Adrenal gland (tissue), 9 donors: ENCODE measurements at regions not wholly inside any gene's neighbourhood (a gene's known extent, or its start where the extent isn't known, plus 50 kb on each side); places are given as distances from the start of the nearest gene placed in this dataset.

Source experiments
- DNase-seq, 7 donors: peaks; one replicate each; pipeline ENCODE4 v3.0.0-alpha.2; 2019 to 2020
- H3K27ac ChIP-seq, 5 donors: fragments of 200-600 bp; sonication (generic) in 4 of 5; 1 replicate in 3 of 5; 2 replicates in 2 of 5; pipeline versions ENCODE4 v1.5.1 to v1.8.0; 2016 to 2020; ENCODE audit warnings: mild to moderate bottlenecking in 1 of 5
- H3K27me3 ChIP-seq: fragments of 200-600 bp; 2 replicates; pipeline ENCODE4 v1.8.0; 2021
- H3K36me3 ChIP-seq, 2 donors: fragments of 200-600 bp; replicated peaks in 1 of 2; 1 replicate in 1 of 2; 2 replicates in 1 of 2; pipeline versions ENCODE4 v1.5.1 to v1.8.0; 2018 to 2022
- H3K4me1 ChIP-seq, 2 donors: fragments of 200-600 bp; replicated peaks in 1 of 2; 1 replicate in 1 of 2; 2 replicates in 1 of 2; pipeline versions ENCODE4 v1.5.1 to v1.8.0; 2018 to 2021
- H3K4me3 ChIP-seq, 4 donors: fragments of 200-600 bp; sonication (generic) in 3 of 4; one replicate each; pipeline ENCODE4 v1.5.1; 2016 to 2018
- H3K9me3 ChIP-seq, 3 donors: fragments of 200-600 bp; sonication (generic) in 1 of 3; replicated peaks in 1 of 3; 1 replicate in 2 of 3; 2 replicates in 1 of 3; pipeline versions ENCODE4 v1.5.1 to v1.8.0; 2016 to 2021
- POLR2A ChIP-seq, 2 donors: fragments of 450-650 bp; IDR thresholded peaks; one replicate each; pipeline ENCODE4 v1.6.1; 2017; ENCODE audit warnings: antibody characterized with exemption in 2 of 2, mild to moderate bottlenecking in 2 of 2, moderate library complexity in 1 of 2
- WGBS, 4 donors: extraction: QIAGEN DNeasy Blood & Tissue Kit in 2 of 4; methylation state at CpG; one replicate each; pipeline versions ENCODE4 v1.1.5 to v1.1.7; 2013 to 2017; 5-methylcytosine and 5-hydroxymethylcytosine counted together
- intact Hi-C, 2 donors: fragments of 100-400 bp; cut with DNase I; formaldehyde crosslinking; loops; one replicate each; pipeline versions ENCODE4 v1.14.1 to v1.15.0; 2022 to 2023
- TF ChIP-seq, protein P1 (sequence below), 6 experiments: fragments of 450-650 bp in 4 of 6; fragments of 200-600 bp in 2 of 6; sonication (generic) in 1 of 6; IDR thresholded peaks; 1 replicate in 5 of 6; 2 replicates in 1 of 6; pipeline versions ENCODE4 v1.5.1 to v1.8.0; 2016 to 2021; ENCODE audit warnings: antibody characterized with exemption in 6 of 6, mild to moderate bottlenecking in 2 of 6, moderate library complexity in 1 of 6
- donor health status: healthy with polysubstance abuse.
- donor health status: Bipolar disorder and iron deficiency.
- donor health status: DM: yes; HTN: yes; CAD: no.
- donor health status: DM: no; HTN: no; CAD: no.
- donor health status: DM: no; HTN: no; CAD: no.

GRCh38 chr1:224505454-224506093 is 71.0 kb upstream of the WDR26 start:
- H3K4me1 ChIP-seq, result peaks cover 10 to 20% of the 10 kb centered on the region in 2 donors
- intact Hi-C loops, result no loop called here
- no peak overlapping the region for H3K4me3 ChIP-seq
- no peak for DNase-seq
- WGBS, 4 donors, result 80 to 86% (median 83%) methylated on average over 3 of the region's 3 CpGs
- no peaks in the 10 kb centered on the region for H3K36me3 ChIP-seq
- no peaks in the 10 kb centered on the region for H3K27me3 ChIP-seq
- TF ChIP-seq POLR2A (IDR thresholded peaks at IDR 0.05), result no peak
- TF ChIP-seq, protein P1, sequence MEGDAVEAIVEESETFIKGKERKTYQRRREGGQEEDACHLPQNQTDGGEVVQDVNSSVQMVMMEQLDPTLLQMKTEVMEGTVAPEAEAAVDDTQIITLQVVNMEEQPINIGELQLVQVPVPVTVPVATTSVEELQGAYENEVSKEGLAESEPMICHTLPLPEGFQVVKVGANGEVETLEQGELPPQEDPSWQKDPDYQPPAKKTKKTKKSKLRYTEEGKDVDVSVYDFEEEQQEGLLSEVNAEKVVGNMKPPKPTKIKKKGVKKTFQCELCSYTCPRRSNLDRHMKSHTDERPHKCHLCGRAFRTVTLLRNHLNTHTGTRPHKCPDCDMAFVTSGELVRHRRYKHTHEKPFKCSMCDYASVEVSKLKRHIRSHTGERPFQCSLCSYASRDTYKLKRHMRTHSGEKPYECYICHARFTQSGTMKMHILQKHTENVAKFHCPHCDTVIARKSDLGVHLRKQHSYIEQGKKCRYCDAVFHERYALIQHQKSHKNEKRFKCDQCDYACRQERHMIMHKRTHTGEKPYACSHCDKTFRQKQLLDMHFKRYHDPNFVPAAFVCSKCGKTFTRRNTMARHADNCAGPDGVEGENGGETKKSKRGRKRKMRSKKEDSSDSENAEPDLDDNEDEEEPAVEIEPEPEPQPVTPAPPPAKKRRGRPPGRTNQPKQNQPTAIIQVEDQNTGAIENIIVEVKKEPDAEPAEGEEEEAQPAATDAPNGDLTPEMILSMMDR (IDR thresholded peaks at IDR 0.05), result no peak
- no peaks in the 10 kb centered on the region for H3K9me3 ChIP-seq
- no peak overlapping the region for H3K27ac ChIP-seq

DNA sequence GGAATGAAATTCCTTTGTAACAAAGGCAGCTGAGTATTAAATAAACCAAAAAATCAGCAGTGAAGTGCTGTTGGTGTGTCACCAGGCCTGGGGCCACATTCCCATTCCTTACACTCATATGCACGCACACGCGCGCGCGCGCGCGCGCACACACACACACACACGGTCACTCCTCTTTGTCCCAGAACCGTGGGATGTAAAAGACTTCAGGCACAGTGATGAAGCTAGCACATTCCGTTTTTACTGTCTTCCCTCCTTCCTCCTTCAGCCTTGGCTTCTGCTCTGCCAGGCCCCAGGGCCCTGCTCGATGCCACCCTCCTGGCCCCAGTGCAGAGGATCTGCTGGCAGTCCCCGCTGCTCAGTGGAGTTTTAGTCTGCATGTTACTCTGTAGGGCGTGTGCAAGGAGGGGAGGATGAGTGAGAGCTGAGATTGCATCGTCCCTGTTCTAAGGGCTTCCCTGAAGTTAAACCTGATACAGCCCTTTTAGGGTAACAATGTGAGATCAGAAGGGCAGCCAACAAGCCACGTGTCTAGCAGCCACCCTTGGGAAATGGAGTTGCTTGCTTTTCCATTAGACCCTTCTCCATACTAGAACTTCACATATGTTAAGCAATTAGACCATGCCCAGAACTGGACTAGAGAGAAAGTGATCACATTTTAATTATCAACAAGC is 71.7 kb upstream of the WDR26 start:
- intact Hi-C loops, result no loop called here
- peaks cover 10 to 20% of the 10 kb centered on the region in 2 donors for H3K4me1 ChIP-seq

GRCh38 chr1:224507771-224508523 is 73.3 kb upstream of the WDR26 start:
- no peak overlapping the region for H3K4me3 ChIP-seq
- H3K4me1 ChIP-seq, result peaks cover 10 to 12% of the 10 kb centered on the region in 2 donors
- no peak for DNase-seq
- H3K9me3 ChIP-seq, result no peaks in the 10 kb centered on the region
- intact Hi-C loops, result no loop called here
- H3K27ac ChIP-seq, result no peak overlapping the region
- TF ChIP-seq POLR2A (IDR thresholded peaks at IDR 0.05), result no peak
- TF ChIP-seq, protein P1 (IDR thresholded peaks at IDR 0.05), result no peak
- no peaks in the 10 kb centered on the region for H3K36me3 ChIP-seq
- no peaks in the 10 kb centered on the region for H3K27me3 ChIP-seq
- WGBS, 4 donors, result 52 to 80% (median 75%) methylated on average over 2 of the region's 2 CpGs

More for the DNA sequence above, 71.7 kb upstream of the WDR26 start:
- Histone ChIP-seq H3K9me3 (no peaks in the 10 kb centered on the region), H3K36me3 (no peaks in the 10 kb centered on the region), H3K27me3 (no peaks in the 10 kb centered on the region), H3K27ac (no peak overlapping the region), H3K4me3 (no peak overlapping the region)
- 81 to 83% (median 82%) methylated on average over 17 to 18 of the region's 18 CpGs for WGBS, 4 donors
- no peak for DNase-seq
- TF ChIP-seq, protein P1 (IDR thresholded peaks at IDR 0.05), result no peak

DNA sequence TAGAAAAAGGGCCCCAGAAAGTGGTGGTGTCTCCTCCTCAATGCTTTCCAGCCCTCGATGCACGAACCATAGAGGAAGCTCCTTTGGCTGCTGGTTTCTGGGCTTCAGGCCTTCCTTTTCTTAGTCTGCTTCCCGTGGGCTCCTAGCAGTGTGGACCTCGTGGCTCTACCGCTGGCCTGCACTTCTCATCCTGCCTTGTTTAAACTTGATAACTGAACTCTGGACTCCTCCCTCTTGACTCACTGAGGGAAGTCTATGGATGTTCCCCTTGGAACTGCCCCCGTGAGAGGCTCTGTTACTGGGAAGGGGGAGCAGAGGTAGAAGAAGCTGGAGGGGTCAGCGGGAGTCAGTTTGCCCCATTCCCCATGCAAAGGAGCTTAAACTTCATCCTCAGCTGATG is 75.3 kb upstream of the WDR26 start:
- Histone ChIP-seq H3K36me3 (no peaks in the 10 kb centered on the region), H3K27me3 (no peaks in the 10 kb centered on the region), H3K4me1 (no peaks in the 10 kb centered on the region), H3K4me3 (no peak overlapping the region), H3K9me3 (no peaks in the 10 kb centered on the region), H3K27ac (no peak overlapping the region)
- TF ChIP-seq, protein P1 (IDR thresholded peaks at IDR 0.05), result no peak
- TF ChIP-seq POLR2A (IDR thresholded peaks at IDR 0.05), result no peak
- no peak for DNase-seq
- WGBS, 4 donors, result 71 to 83% (median 76%) methylated on average over 7 of the region's 7 CpGs
- intact Hi-C loops, result loop anchor here (5.0 to 10.0 kb wide), 3 partner anchors 135 to 415 kb away; partner anchors contain the start of gene DNAH14 (in 1 of the 2)
